Left lung (tissue), 4 donors: ENCODE measurements at regions not wholly inside any gene's neighbourhood (a gene's known extent, or its start where the extent isn't known, plus 50 kb on each side); places are given as distances from the start of the nearest gene placed in this dataset.

Experiments used
- ATAC-seq: fragments of 200-7000 bp; cut with Tn5 transposase; one replicate; pipeline ENCODE4 v1.9.1; 2020; ENCODE audit warnings: moderate library complexity
- DNase-seq, 4 donors: peaks; one replicate each; pipeline ENCODE4 v3.0.0-alpha.2; 2013 to 2020
- H3K27ac ChIP-seq, 2 donors: fragments of 200-600 bp; sonication (generic) in 1 of 2; one replicate each; pipeline versions ENCODE4 v1.5.0 to v1.8.0; 2020 to 2021
- H3K27me3 ChIP-seq, 2 donors: fragments of 200-600 bp; sonication (generic) in 1 of 2; one replicate each; pipeline versions ENCODE4 v1.5.0 to v1.8.0; 2020 to 2021
- H3K36me3 ChIP-seq, 2 donors: fragments of 200-600 bp; sonication (generic) in 1 of 2; one replicate each; pipeline versions ENCODE4 v1.5.0 to v1.8.0; 2020 to 2021
- H3K4me1 ChIP-seq, 2 donors: fragments of 200-600 bp; one replicate each; pipeline ENCODE4 v1.8.0; 2021
- H3K4me3 ChIP-seq, 2 donors: fragments of 200-600 bp; sonication (generic) in 1 of 2; one replicate each; pipeline versions ENCODE4 v1.5.0 to v1.8.0; 2020 to 2021; ENCODE audit warnings: mild to moderate bottlenecking in 1 of 2
- H3K9me3 ChIP-seq, 2 donors: fragments of 200-600 bp; sonication (generic) in 1 of 2; one replicate each; pipeline versions ENCODE4 v1.5.0 to v1.8.0; 2020 to 2021
- intact Hi-C, 2 donors: fragments of 100-400 bp; cut with DNase I; formaldehyde crosslinking; loops; one replicate each; pipeline versions ENCODE4 v1.11.2 to v1.14.2; 2022
- TF ChIP-seq, protein P1 (sequence below), 2 donors: fragments of 200-600 bp; sonication (generic) in 1 of 2; IDR thresholded peaks; one replicate each; pipeline versions ENCODE4 v1.5.0 to v1.8.0; 2021; ENCODE audit warnings: antibody characterized with exemption in 2 of 2
- donor health status: DM: no; HTN: yes; CAD: no.
- donor health status: DM: no; HTN: no; CAD: no.

DNA sequence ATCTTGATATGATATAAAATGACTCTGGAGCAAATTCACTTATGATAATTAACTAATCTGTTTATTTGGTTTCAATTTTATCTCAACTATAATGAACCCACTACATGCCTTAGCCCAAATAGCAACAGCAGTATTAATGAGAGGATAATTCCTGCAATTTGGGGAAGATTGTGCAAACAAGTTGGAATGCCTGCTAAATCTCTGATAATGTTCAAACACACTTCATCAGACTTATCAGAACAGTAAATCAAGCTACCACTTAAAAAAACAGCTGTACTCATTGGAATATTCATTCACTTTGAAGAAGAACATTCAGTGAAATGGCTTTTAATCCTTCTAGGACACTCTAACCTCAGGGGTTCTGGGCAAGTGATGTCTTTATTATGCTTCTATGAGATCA, 85.4 kb downstream of the CBLN4 start:
- TF ChIP-seq, protein P1, sequence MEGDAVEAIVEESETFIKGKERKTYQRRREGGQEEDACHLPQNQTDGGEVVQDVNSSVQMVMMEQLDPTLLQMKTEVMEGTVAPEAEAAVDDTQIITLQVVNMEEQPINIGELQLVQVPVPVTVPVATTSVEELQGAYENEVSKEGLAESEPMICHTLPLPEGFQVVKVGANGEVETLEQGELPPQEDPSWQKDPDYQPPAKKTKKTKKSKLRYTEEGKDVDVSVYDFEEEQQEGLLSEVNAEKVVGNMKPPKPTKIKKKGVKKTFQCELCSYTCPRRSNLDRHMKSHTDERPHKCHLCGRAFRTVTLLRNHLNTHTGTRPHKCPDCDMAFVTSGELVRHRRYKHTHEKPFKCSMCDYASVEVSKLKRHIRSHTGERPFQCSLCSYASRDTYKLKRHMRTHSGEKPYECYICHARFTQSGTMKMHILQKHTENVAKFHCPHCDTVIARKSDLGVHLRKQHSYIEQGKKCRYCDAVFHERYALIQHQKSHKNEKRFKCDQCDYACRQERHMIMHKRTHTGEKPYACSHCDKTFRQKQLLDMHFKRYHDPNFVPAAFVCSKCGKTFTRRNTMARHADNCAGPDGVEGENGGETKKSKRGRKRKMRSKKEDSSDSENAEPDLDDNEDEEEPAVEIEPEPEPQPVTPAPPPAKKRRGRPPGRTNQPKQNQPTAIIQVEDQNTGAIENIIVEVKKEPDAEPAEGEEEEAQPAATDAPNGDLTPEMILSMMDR (IDR thresholded peaks at IDR 0.05), result no peak
- intact Hi-C loops, result no loop called here
- Histone ChIP-seq H3K9me3 (peaks cover 0 to 12% of the 10 kb centered on the region in 2 donors), H3K27me3 (no peaks in the 10 kb centered on the region), H3K4me3 (no peak overlapping the region), H3K27ac (no peak overlapping the region), H3K36me3 (no peaks in the 10 kb centered on the region), H3K4me1 (no peaks in the 10 kb centered on the region)
- ATAC-seq (no peak), DNase-seq (peak in 2 of 4 donors; percentile 36 to 46)

DNA sequence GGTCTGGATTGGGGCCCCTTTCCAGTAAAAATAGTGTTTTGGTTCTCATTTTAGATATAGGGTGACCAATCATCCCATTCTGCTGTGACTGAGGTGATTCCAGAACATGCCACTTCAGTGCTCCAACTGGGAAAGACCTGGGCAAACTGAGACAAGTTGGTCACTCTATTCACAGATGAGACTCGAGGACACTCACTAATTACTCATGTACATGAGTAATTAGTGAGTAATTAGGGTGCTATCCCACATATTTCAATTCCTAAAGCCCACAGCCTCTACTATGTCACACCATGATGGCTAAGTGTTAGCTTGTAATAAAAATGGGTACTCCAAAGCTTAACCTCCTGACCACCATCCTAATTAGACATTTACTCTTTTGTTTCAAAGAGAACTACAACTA, 86.0 kb downstream of the CBLN4 start:
- TF ChIP-seq, protein P1 (IDR thresholded peaks at IDR 0.05), result no peak
- ATAC-seq (no peak), DNase-seq (no peak)
- Histone ChIP-seq H3K4me3 (no peak overlapping the region), H3K36me3 (no peaks in the 10 kb centered on the region), H3K9me3 (peaks cover 0 to 12% of the 10 kb centered on the region in 2 donors), H3K4me1 (no peaks in the 10 kb centered on the region), H3K27me3 (no peaks in the 10 kb centered on the region), H3K27ac (no peak overlapping the region)
- intact Hi-C loops, result no loop called here

DNA sequence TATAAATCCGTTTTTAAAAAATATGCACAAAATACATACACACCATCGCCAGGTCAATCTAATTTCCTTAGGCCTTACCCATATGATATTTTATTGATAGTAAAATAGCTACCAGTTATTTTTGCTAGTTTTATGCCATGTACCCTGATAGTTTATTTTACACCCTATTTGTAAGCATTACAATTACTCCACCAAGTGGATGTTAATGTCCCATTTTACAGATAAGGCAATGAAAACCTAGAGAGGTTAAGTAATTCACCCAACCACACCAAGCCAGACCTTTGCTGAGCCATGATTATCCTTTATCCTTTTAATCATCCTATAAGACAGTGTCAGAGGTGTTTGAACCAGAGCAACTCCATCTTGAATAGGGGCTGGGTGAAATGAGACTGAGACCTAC, 86.8 kb downstream of the CBLN4 start:
- Histone ChIP-seq H3K9me3 (peaks cover 0 to 15% of the 10 kb centered on the region in 2 donors), H3K27ac (no peak overlapping the region), H3K27me3 (no peaks in the 10 kb centered on the region), H3K4me3 (no peak overlapping the region), H3K36me3 (no peaks in the 10 kb centered on the region), H3K4me1 (no peaks in the 10 kb centered on the region)
- DNase-seq, result no peak
- intact Hi-C loops, result no loop called here
- ATAC-seq, result no peak
- TF ChIP-seq, protein P1 (IDR thresholded peaks at IDR 0.05), result no peak

DNA sequence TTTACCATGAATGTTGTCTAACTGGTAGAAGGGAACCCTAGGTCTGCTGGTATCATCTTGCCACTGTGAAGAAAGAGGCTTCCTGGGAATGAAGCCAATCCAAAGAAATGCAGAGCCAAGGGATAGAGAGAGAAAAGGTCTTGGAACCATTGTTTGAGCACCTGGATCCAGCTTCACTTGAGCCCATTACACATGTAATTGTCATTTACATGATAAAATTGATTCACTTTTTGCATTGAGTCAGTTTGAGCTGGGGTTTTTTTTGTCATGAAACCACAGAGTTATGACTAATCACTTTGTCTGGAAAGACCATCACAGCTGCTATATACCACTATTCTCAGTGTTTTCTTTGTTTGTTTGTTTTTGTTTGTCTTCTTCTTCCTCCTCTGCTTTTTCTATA, 112.3 kb downstream of the CBLN4 start:
- DNase-seq, result no peak

DNA sequence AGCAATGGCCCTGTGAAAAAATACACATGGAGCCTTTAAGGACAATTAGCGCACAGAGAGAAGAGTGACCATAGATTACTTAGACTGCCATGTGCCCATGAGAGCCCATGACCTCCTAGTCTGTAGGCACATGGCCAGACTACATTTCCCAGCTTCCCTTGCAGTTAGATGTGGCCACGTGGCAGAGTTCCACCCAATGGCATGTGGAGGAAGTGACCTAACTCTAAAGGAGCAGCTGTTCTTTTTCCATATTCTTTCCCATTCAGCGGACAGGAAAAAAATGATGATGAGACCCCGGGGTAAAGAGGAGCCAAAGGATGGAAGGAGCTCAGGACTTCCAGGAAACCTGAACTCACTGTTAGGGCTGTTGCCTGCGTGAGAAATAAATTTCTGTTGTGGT, 116.6 kb downstream of the CBLN4 start:
- Histone ChIP-seq H3K27ac (no peak overlapping the region), H3K4me1 (no peaks in the 10 kb centered on the region), H3K36me3 (no peaks in the 10 kb centered on the region), H3K9me3 (no peaks in the 10 kb centered on the region), H3K27me3 (no peaks in the 10 kb centered on the region), H3K4me3 (no peak overlapping the region)
- DNase-seq (no peak), ATAC-seq (no peak)
- intact Hi-C loops, result no loop called here
- TF ChIP-seq, protein P1 (IDR thresholded peaks at IDR 0.05), result no peak

More for the DNA sequence above, 112.3 kb downstream of the CBLN4 start:
- no peaks in the 10 kb centered on the region for H3K27me3 ChIP-seq
- no peak overlapping the region for H3K27ac ChIP-seq
- intact Hi-C loops, result no loop called here
- no peaks in the 10 kb centered on the region for H3K4me1 ChIP-seq
- ATAC-seq, result no peak
- peaks cover 0 to 3% of the 10 kb centered on the region in 2 donors for H3K9me3 ChIP-seq
- TF ChIP-seq, protein P1 (IDR thresholded peaks at IDR 0.05), result no peak
- H3K36me3 ChIP-seq, result no peaks in the 10 kb centered on the region
- no peak overlapping the region for H3K4me3 ChIP-seq
